ENCODE measurements at regions not wholly inside any gene's neighbourhood (a gene's known extent, or its start where the extent isn't known, plus 50 kb on each side); places are given as distances from the start of the nearest gene placed in this dataset.

DNA sequence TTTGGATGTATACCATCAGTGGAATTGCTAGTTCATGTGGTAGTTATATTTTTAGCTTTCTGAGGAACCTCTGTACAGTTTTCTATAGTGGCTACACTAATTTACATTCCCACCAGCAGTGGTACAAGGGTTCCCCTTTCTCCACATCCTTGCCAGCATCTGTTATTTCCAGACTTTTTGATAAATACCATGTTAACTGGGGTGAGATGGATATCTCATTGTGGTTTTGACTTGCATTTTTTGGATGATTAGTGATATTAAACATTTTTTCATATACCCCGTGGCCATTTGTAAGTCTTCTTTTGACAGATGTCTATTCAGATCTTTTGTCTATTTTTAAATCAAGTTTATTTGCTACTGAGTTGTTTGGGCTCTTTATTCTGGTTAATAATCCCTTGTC lies 455.6 kb upstream of the RARB start:
- no peak for TF ChIP-seq POLR2A (IDR thresholded peaks at IDR 0.05; ENCODE audit: low read depth, low read length)
- TF ChIP-seq, protein P1, sequence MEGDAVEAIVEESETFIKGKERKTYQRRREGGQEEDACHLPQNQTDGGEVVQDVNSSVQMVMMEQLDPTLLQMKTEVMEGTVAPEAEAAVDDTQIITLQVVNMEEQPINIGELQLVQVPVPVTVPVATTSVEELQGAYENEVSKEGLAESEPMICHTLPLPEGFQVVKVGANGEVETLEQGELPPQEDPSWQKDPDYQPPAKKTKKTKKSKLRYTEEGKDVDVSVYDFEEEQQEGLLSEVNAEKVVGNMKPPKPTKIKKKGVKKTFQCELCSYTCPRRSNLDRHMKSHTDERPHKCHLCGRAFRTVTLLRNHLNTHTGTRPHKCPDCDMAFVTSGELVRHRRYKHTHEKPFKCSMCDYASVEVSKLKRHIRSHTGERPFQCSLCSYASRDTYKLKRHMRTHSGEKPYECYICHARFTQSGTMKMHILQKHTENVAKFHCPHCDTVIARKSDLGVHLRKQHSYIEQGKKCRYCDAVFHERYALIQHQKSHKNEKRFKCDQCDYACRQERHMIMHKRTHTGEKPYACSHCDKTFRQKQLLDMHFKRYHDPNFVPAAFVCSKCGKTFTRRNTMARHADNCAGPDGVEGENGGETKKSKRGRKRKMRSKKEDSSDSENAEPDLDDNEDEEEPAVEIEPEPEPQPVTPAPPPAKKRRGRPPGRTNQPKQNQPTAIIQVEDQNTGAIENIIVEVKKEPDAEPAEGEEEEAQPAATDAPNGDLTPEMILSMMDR (IDR thresholded peaks at IDR 0.05; ENCODE audit: extremely low read depth in 1 of 2, insufficient read depth in 1 of 2, low read depth in 1 of 2, low read length in 2 of 2): no peak

All from endothelial cell of umbilical vein (primary cell).